ENCODE measurements at regions not wholly inside any gene's neighbourhood (a gene's known extent, or its start where the extent isn't known, plus 50 kb on each side); places are given as distances from the start of the nearest gene placed in this dataset.

- TF ChIP-seq GATA3 (IDR thresholded peaks at IDR 0.05; ENCODE audit: low read depth, low read length) (no peak), GATA2 (IDR thresholded peaks at IDR 0.05; ENCODE audit: low read depth, low read length) (no peak)
Measured at GRCh38 chr9:99533421-99533820, 288.3 kb upstream of the NR4A3 start.
